Panc1 (cell line): ENCODE measurements at regions not wholly inside any gene's neighbourhood (a gene's known extent, or its start where the extent isn't known, plus 50 kb on each side); places are given as distances from the start of the nearest gene placed in this dataset.

Experiments
- ATAC-seq: fragments of 200-7000 bp; cut with Tn5 transposase; 2 replicates; pipeline ENCODE4 v1.9.1; 2020; ENCODE audit warnings: mild to moderate bottlenecking, moderate library complexity
- BruUV-seq: library from RNA; stranded (reverse); fragments of 400-500 nt; replicated peaks from 2 replicates; lab custom pipeline; 2021; lab: Mats Ljungman, UMichigan
- CTCF ChIA-PET: fragments of 300-600 bp; sonication (Branson Sonifier 250); formaldehyde crosslinking; loops from one replicate; lab custom pipeline; 2022; ENCODE audit warnings: antibody characterized with exemption; lab: Charles Lee
- POLR2A ChIA-PET: fragments of 300-600 bp; sonication (Branson Sonifier 250); formaldehyde crosslinking; loops from one replicate; lab custom pipeline; 2022; ENCODE audit warnings: antibody characterized with exemption; lab: Charles Lee
- DNase-seq: peaks from one replicate; pipeline ENCODE4 v3.0.0-alpha.2; 2010; ENCODE audit warnings: low read depth, low spot score
- H3K27ac ChIP-seq: 2 replicates; pipeline ENCODE4 v1.5.1; 2011; ENCODE audit warnings: mild to moderate bottlenecking, low read length, inconsistent platforms
- H3K27me3 ChIP-seq: fragments of 200-500 bp; sonication (Bioruptor generic); 2 replicates; pipeline ENCODE4 v1.6.0; 2014; ENCODE audit warnings: low read length, inconsistent platforms; ENCODE audit not compliant: control insufficient read depth, insufficient read depth
- H3K36me3 ChIP-seq: fragments of 200-500 bp; sonication (Bioruptor generic); 2 replicates; pipeline ENCODE4 v1.5.1; 2014; ENCODE audit warnings: inconsistent platforms, mild to moderate bottlenecking, low read length, moderate library complexity; ENCODE audit not compliant: control insufficient read depth, insufficient read depth
- H3K4me1 ChIP-seq: 2 replicates; pipeline ENCODE4 v1.5.1; 2011; ENCODE audit warnings: inconsistent platforms, mild to moderate bottlenecking, low read length, moderate library complexity; ENCODE audit not compliant: control insufficient read depth, insufficient read depth
- H3K4me3 ChIP-seq, 2 experiments: 2 replicates each; pipeline ENCODE4 v1.5.1; 2011 to 2012; ENCODE audit warnings: low read depth in 2 of 2, low read length in 2 of 2, mild to moderate bottlenecking in 2 of 2, inconsistent platforms in 1 of 2, moderate library complexity in 1 of 2
- H3K9me3 ChIP-seq: fragments of 200-500 bp; sonication (Bioruptor generic); 2 replicates; pipeline ENCODE4 v1.5.1; 2014; ENCODE audit warnings: low read depth, mild to moderate bottlenecking, inconsistent platforms, low read length, moderate library complexity; ENCODE audit not compliant: control insufficient read depth, insufficient read depth
- POLR2AphosphoS5 ChIP-seq: IDR thresholded peaks from 2 replicates; pipeline ENCODE4 v1.6.1; 2012; ENCODE audit warnings: mild to moderate bottlenecking, low read depth, low read length, moderate library complexity
- SIN3A ChIP-seq: IDR thresholded peaks from 2 replicates; pipeline ENCODE4 v1.6.1; 2012; ENCODE audit warnings: low read depth, mild to moderate bottlenecking, low read length, moderate library complexity, borderline replicate concordance; ENCODE audit not compliant: insufficient read depth
- TCF7L2 ChIP-seq: IDR thresholded peaks from 2 replicates; pipeline ENCODE4 v1.6.1; 2011; ENCODE audit warnings: mild to moderate bottlenecking, low read depth, low read length, inconsistent platforms
- in situ Hi-C: cut with HindIII; loops from 2 replicates; pipeline ENCODE4 v1.10.0; 2016; ENCODE audit warnings: low sequenced_read_pairs, low pct_unique_long_range_greater_than_20kb
- intact Hi-C: fragments of 100-400 bp; cut with micrococcal nuclease; formaldehyde crosslinking; loops from one replicate; pipeline ENCODE4 v1.10.0; 2022; ENCODE audit not compliant: unreplicated experiment
- TF ChIP-seq, protein P1 (sequence below): fragments of 450-650 bp; IDR thresholded peaks from 2 replicates; pipeline ENCODE4 v1.5.1; 2017; ENCODE audit warnings: mild to moderate bottlenecking
- TF ChIP-seq, protein P2 (sequence below), 2 experiments: IDR thresholded peaks; 2 replicates each; pipeline ENCODE4 v1.6.1; 2011 to 2012; ENCODE audit warnings: low read depth in 2 of 2, control low read depth in 1 of 2, low read length in 1 of 2, mild to moderate bottlenecking in 1 of 2, moderate library complexity in 1 of 2; ENCODE audit not compliant: insufficient read depth in 1 of 2

DNA sequence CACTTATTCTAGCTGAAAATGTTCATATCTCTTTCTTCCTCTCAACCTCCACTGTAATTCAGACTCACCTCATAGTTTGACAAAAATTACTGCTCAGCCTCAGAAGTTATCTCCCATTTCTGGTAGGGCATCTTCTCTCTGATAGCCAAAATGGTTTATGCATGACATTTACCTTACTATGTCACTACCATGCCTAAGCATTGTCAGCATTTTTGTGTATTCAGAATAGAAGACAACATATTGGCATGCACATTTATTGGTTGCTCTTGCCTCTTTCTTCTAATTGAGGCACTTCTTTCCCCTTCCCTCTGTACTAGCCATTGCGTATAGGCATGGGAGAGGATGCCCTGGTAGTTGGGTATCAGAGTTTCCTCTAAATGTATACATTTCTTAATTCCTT lies 406.1 kb upstream of the DCC start:
- BruUV-seq: no TSS peak
- POLR2A ChIA-PET: no interaction called here

DNA sequence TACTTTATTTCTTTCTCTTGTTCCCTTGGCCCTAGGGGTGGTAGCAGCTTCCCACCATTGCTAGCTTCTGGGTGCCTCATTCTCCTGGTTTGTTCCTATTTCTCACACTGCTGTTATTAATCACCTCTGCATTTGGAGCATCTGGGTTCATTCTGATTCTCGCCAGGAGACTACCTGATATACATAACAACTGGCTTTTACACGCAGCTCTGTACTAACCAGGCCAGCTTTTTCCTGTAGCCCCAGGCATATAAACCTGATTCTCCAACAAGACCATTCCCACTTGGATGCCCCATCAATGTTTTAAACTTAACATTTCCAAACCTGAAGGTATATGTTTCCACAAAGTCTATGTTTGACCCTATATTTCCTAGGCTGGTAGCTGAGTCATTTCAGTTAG lies 403.9 kb upstream of the DCC start:
- in situ Hi-C loops: no loop called here
- Histone ChIP-seq H3K9me3 (no peaks in the 10 kb centered on the region), H3K27ac (no peak overlapping the region), H3K4me1 (no peaks in the 10 kb centered on the region), H3K27me3 (no peaks in the 10 kb centered on the region), H3K4me3 (no peak overlapping the region), H3K36me3 (no peaks in the 10 kb centered on the region)
- no TSS peak for BruUV-seq
- ATAC-seq (no peak), DNase-seq (no peak)
- TF ChIP-seq, protein P1, sequence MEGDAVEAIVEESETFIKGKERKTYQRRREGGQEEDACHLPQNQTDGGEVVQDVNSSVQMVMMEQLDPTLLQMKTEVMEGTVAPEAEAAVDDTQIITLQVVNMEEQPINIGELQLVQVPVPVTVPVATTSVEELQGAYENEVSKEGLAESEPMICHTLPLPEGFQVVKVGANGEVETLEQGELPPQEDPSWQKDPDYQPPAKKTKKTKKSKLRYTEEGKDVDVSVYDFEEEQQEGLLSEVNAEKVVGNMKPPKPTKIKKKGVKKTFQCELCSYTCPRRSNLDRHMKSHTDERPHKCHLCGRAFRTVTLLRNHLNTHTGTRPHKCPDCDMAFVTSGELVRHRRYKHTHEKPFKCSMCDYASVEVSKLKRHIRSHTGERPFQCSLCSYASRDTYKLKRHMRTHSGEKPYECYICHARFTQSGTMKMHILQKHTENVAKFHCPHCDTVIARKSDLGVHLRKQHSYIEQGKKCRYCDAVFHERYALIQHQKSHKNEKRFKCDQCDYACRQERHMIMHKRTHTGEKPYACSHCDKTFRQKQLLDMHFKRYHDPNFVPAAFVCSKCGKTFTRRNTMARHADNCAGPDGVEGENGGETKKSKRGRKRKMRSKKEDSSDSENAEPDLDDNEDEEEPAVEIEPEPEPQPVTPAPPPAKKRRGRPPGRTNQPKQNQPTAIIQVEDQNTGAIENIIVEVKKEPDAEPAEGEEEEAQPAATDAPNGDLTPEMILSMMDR: no peak
- TF ChIP-seq POLR2AphosphoS5: no peak
- TF ChIP-seq, protein P2, sequence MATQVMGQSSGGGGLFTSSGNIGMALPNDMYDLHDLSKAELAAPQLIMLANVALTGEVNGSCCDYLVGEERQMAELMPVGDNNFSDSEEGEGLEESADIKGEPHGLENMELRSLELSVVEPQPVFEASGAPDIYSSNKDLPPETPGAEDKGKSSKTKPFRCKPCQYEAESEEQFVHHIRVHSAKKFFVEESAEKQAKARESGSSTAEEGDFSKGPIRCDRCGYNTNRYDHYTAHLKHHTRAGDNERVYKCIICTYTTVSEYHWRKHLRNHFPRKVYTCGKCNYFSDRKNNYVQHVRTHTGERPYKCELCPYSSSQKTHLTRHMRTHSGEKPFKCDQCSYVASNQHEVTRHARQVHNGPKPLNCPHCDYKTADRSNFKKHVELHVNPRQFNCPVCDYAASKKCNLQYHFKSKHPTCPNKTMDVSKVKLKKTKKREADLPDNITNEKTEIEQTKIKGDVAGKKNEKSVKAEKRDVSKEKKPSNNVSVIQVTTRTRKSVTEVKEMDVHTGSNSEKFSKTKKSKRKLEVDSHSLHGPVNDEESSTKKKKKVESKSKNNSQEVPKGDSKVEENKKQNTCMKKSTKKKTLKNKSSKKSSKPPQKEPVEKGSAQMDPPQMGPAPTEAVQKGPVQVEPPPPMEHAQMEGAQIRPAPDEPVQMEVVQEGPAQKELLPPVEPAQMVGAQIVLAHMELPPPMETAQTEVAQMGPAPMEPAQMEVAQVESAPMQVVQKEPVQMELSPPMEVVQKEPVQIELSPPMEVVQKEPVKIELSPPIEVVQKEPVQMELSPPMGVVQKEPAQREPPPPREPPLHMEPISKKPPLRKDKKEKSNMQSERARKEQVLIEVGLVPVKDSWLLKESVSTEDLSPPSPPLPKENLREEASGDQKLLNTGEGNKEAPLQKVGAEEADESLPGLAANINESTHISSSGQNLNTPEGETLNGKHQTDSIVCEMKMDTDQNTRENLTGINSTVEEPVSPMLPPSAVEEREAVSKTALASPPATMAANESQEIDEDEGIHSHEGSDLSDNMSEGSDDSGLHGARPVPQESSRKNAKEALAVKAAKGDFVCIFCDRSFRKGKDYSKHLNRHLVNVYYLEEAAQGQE (IDR thresholded peaks at IDR 0.05; ENCODE audit: insufficient read depth in 1 of 2, low read depth in 2 of 2, low read length in 1 of 2): no peak
- TF ChIP-seq TCF7L2: no peak
- no peak for TF ChIP-seq SIN3A
- intact Hi-C loops: no loop called here
- POLR2A ChIA-PET: no interaction called here
- CTCF ChIA-PET: no interaction called here

More for the DNA sequence above, 406.1 kb upstream of the DCC start:
- Histone ChIP-seq H3K36me3 (no peaks in the 10 kb centered on the region), H3K27me3 (no peaks in the 10 kb centered on the region), H3K9me3 (no peaks in the 10 kb centered on the region), H3K27ac (no peak overlapping the region), H3K4me3 (no peak overlapping the region), H3K4me1 (no peaks in the 10 kb centered on the region)
- in situ Hi-C loops (no loop called here), intact Hi-C loops (no loop called here)
- DNase-seq (no peak), ATAC-seq (no peak)
- CTCF ChIA-PET: no interaction called here
- TF ChIP-seq, protein P2 (IDR thresholded peaks at IDR 0.05; ENCODE audit: insufficient read depth in 1 of 2, low read depth in 2 of 2, low read length in 1 of 2): no peak
- TF ChIP-seq, protein P1: no peak
- TF ChIP-seq TCF7L2 (no peak), SIN3A (no peak), POLR2AphosphoS5 (no peak)
